DMS53 treated with DMSO at 0.1 percent for 48 hours (cell line): ENCODE measurements at regions not wholly inside any gene's neighbourhood (a gene's known extent, or its start where the extent isn't known, plus 50 kb on each side); places are given as distances from the start of the nearest gene placed in this dataset.
"Not testable (repeated sequence)": the region's sequence is repeated elsewhere in the genome, so short reads cannot be mapped to it uniquely, and the experiment has no call there.

Source experiments
- DNase-seq: peaks from one replicate; lab custom pipeline; 2025; ENCODE audit not compliant: unreplicated experiment; lab: John Stamatoyannopoulos, UW

- DNase-seq, result no peak
Measured at GRCh38 chr6:85983032-85983659, 340.5 kb upstream of the SYNCRIP start.

DNA sequence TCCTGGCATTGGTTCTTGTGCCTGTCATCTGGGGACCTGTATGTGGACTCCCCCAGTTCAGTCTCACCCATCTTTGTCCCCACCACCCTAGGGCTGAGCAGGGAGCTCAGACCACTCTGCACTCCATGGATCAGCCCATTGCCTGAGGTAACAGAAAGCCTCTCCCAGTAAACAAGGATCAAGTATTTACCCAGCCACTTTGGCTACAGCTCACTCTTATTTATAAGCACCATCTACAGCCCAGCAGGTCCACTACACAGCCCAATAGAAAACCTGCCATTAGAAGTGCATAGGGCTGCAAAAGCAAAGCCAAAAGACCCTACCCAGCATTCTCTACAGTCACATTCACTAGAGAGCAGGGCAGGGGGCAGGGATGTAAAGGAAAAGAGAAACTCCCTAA is 335.0 kb upstream of the SYNCRIP start:
- DNase-seq, result peak; percentile 1

GRCh38 chr6:85975957-85976356 is 333.3 kb upstream of the SYNCRIP start:
- no peak for DNase-seq

DNA sequence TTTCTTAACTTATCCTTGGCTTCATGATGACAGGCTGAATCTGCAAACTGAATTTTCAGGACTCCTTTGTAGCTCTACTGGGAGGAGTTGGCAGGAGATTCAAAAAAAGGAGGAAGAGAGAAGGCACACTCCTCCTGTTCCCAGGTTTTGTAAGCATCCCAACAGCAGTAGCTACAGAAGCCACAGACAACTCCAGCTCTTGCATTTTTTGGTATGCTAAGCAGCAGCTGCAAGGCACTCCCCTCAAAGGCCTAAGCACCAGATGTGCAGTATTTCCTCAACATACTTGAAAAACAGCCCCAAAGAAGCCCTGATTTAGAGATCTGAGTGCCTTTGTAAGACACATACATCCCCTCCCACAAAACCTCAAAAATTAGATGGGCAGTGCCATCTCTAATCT is 328.6 kb upstream of the SYNCRIP start:
- DNase-seq, result no peak

DNA sequence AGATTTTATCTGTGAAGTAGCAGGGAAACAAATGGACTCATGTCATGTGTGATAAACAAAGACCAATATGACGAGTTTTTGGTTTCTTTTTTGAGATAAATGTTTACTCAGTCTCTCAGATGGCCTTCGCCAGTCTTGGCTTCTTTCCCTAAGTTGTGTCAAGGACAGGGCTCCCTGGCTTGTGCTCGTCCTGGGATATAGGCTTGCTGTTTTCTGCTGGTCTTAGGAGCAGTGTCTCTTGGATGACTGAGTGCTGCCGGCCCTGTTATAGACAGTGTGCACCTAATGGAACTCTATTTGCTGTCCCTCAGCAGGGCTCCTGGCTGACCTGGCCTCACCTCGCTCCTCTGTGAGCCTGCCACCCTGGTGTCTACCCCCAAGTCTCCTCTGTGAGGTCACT is 324.1 kb upstream of the SYNCRIP start:
- DNase-seq, result no peak

DNA sequence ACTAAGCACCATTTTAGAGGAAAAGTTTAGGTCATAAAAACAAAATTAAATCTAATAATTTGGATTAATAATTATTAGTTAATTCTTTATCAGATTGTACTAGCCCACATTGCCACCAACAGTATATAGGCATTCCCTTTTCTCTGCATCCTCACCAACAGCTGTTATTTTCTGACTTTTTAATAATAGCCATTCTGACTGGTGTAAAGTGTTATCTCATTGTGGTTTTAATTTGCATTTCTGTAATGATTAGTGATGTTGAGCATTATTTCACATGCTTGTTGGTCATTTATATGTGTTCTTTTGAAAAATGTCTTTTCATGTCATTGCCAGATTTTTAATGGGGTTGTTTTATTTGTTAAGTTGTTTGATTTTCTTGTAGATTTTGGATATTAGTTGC is 319.1 kb upstream of the SYNCRIP start:
- DNase-seq, result no peak

DNA sequence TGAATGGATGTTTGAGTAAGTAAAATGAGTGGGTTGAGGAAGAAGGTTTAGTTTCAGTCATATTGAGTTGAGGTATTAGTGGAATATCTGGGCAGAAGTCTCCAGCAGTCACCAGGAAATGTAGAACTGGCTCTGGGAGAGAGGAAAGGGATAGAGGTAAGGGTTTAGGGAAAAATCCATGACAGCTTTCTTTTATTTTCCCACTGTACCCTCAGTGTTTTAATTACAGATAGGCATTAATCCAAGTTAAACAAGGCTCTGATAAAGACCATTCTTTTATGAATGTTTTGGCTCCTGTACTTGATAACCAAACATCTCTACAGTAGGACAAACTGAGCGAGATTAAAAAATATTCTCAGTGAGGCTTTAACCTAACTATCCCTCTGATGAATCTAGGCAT is 318.4 kb upstream of the SYNCRIP start:
- no peak for DNase-seq

GRCh38 chr6:85948481-85948880 is 305.8 kb upstream of the SYNCRIP start:
- no peak for DNase-seq

DNA sequence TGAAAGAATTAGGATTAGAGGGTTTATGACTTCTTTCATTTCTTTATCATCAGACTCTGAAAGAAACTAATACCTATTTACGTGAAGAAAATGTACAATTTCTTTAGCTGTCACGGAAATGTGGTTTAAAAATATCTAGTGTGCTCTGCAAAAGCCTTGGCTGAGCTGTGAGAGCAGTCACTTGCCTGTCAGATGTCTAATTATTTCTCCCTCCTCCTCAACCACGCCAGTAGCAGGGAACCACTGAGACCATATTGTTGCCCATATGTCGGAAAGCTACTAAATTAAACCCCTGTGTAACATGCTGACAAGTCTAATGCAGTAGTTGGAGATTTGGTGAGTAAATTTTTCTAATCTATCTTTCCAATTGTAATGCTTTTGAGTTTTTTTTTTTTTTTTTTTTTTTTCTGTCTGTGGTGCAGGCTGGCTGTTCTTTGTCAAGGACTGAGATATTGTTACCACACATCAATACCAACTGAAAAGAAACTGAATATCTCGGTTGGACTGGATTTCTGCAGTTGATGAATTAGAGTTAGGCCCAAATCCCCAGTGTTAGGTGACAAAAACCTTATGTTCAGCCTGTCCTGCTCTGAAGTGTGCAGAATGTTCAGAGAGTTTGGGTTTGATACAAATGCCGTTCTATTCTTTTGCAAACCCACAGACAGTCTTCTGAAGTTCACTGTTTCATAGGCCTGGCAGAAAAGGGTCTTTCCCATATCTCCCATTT is 302.9 kb upstream of the SYNCRIP start:
- no peak for DNase-seq

DNA sequence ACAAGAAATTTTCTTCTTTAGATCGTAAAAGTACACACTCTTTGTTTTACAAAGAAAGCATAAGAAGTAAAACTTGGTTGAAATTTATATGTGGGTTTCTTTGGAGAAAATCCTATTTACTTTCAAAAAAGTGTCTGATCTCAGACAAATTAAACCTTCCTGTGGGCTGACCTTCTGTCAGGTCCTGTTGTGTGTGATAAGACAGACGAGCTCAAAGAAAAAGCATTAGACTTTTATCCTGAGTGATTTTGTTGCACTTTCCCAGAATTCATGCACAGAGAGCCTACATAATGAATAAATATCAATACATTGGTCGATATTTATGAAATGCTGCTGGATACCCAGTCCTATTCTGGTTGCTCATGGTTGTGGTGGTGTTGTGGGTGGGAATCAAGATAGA is 302.1 kb upstream of the SYNCRIP start:
- DNase-seq, result no peak

- no peak for DNase-seq
Measured at GRCh38 chr6:85942844-85943243, 300.2 kb upstream of the SYNCRIP start.

DNA sequence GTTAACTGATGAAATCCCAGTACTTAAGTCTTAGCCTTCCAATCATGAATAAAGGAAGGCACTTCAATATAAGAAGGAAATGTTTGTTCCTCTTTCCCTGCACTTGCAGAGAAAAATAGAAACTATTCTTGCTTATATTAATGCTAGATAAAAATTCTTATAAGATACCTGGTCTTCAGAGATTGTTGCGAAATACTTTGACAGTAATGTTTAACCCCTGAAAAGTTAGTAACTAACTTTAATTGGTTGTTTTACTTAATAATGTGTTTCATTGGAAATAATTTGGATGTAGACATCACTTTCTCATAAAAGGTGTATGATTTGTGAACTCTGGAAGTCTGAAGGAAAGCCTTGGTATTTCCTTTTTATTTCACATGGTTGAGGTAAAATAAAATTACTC is 294.2 kb upstream of the SYNCRIP start:
- no peak for DNase-seq

DNA sequence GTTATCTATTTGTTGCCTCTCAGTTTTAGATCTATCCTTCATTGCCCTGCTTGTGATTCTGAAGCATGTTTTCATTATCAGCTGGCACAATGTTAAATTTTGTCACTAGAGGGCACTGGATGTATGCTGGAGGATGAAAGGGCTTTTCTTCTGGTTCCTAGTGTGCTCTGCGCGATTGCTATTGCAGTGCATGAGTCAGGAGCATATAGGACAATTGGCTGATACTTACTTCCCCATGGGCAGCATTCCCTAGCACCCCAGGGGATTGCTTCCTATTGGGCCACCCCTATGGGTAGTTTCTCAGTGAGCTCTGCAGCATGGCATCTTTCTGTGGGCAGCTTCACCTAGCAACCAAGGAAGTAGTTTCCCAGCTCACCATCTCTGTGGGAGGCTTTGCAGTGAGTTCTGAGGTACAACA is 280.3 kb upstream of the SYNCRIP start:
- peak; percentile 57 for DNase-seq

GRCh38 chr6:85920782-85921181 is 278.1 kb upstream of the SYNCRIP start:
- DNase-seq, result no peak

DNA sequence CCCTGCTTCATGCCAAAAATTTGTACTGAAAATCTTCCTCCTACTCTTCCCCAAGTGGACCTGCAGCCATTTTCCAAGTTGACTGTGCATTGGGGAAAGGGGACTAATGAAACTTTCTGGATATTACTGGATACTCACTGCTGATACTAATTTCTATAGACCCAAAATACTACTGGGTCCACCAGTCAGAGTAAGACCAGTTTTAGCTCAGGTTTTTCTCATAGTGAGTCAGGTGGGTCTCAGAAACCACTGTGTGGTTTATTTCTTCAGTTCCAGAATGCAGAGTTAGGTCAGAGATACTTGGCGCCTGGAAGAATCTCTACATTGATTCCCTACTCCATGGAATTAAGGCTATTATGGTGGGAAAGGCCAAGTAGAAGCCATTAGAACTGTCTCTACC is 274.8 kb upstream of the SYNCRIP start:
- no peak for DNase-seq

DNA sequence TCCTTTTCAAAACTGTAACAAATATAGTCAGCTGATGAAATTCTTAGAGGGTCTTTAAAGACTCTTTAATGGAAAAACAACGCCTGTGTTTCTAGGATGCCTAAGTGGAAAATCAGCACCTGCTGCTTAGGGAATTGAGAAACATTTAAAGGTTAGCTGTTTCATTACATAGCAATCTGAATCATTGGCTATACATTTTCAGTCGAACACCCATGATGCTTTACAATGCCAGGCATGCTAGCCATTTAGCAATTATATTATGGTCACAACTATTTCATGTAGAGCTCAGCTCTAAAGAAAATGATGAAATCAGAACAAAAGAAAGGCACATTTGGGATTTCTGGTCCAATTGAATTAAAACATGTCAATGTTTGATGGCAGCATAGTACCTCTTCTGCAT is 270.3 kb upstream of the SYNCRIP start:
- DNase-seq, result no peak

DNA sequence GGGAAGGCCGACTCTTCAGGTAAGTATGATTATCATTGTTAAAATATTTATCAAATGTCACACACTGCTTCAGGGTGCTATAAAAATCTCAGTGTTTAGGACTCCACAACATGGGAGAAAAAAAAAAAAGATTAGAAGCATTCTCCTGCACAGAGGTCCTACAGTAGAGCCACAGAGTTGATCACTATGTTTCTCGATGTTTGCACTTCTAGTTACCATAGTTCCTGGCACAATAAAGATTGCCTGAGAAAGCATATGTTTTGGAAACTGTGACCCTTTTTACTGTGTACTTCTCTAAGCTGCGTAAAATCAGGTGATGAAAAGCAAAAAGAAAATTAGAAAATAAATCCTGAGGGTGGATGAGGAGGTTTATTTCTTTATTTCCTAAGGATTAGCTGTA is 269.9 kb upstream of the SYNCRIP start:
- no peak for DNase-seq

DNA sequence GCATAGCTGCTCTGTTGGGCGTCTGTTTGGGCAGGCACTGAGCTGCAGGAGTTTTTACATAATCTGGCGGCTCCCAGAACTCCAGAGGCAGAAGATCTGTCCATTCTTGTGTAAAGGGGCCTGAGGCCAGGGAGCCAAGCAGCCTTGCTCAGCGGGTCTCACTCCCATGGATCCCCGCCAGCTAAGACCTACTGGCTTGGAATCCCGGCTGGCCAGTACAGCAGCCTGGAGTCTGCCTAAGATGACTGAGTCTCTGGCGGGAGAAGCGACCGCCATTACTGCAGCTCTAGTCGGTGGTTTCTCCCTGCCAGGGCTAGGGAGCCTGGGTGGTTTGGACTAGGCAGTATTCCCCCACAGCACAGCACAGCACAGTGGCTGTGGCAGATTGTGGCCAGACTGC is 268.4 kb upstream of the SYNCRIP start:
- DNase-seq, result no peak

- DNase-seq, result not testable (repeated sequence)
Measured at GRCh38 chr6:85908120-85908519, 265.4 kb upstream of the SYNCRIP start.

DNA sequence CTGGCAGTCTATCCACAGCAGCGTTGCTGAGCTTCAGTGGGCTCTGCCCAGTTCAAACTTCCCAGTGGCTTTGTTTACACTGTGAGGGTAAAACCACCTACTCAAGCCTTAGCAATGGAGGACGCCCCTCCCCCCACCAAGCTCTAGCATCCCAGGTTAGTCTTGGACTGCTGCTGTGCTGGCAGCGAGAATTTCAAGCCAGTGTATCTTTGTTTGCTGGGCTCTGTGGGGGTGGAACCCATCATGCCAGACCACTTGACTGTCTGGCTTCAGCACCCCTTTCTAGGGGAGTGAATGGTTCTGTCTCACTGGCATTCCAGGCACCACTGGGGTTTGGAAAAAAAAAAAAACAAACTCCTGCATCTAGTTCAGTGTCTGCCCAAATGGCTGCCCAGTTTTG is 249.7 kb upstream of the SYNCRIP start:
- no peak for DNase-seq

GRCh38 chr6:85887461-85887860 is 244.8 kb upstream of the SYNCRIP start:
- DNase-seq, result no peak

- DNase-seq, result no peak
Measured at GRCh38 chr6:85868685-85869084, 226.0 kb upstream of the SYNCRIP start.

DNA sequence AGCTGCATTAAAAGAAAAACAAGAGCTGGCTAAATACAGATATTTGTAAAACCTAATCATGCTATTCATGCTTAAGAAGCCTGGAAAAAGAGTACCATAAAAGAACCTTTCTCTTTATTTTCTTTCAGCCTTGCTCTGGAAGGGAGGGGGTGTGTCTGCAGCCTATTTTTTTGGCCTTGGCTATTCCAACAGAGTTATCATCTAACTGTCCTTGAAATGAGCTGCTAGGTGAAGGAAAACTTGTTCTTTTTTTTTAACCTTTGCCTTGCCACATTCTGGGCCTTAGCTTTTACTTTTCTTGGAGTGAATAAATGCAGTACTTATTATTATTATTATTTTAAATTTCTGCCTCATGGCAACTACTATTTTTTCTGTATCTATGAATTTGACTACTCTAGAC is 224.9 kb upstream of the SYNCRIP start:
- no peak for DNase-seq
